H1 (cell line): ENCODE measurements at regions not wholly inside any gene's neighbourhood (a gene's known extent, or its start where the extent isn't known, plus 50 kb on each side); places are given as distances from the start of the nearest gene placed in this dataset.
"Not testable (repeated sequence)": the region's sequence is repeated elsewhere in the genome, so short reads cannot be mapped to it uniquely, and the experiment has no call there.

Experiments
- CTCF ChIA-PET: fragments of 300-600 bp; sonication (Branson Sonifier 250); formaldehyde crosslinking; loops from one replicate; lab custom pipeline; 2021; ENCODE audit not compliant: partially characterized antibody; lab: Charles Lee
- POLR2A ChIA-PET: fragments of 300-600 bp; sonication (Branson Sonifier 250); formaldehyde crosslinking; loops from one replicate; lab custom pipeline; 2021; ENCODE audit warnings: inconsistent platforms; ENCODE audit not compliant: partially characterized antibody; lab: Charles Lee
- DNase-seq, 2 experiments: peaks; one replicate each; pipeline versions ENCODE4 v3.0.0 to v3.0.0-alpha.2; 2010 to 2022; ENCODE audit warnings: low spot score in 2 of 2, low read depth in 1 of 2, mixed read lengths in 1 of 2
- FAIRE-seq: peaks from 2 replicates; lab custom pipeline; 2011; peaks lifted over from hg19 to GRCh38; lab: Jason Lieb, UNC
- H2AFZ ChIP-seq: 2 replicates; pipeline ENCODE4 v1.8.1; 2012; ENCODE audit warnings: low read length, inconsistent platforms
- H2AK5ac ChIP-seq: 2 replicates; pipeline ENCODE4 v1.6.1; 2013; ENCODE audit warnings: low read depth, low read length
- H2BK120ac ChIP-seq: replicated peaks from 2 replicates; pipeline ENCODE3; 2013; ENCODE audit warnings: low read depth, low read length, inconsistent platforms
- H2BK12ac ChIP-seq: 2 replicates; pipeline ENCODE4 v1.6.1; 2013; ENCODE audit warnings: low read depth, low read length
- H2BK15ac ChIP-seq: 2 replicates; pipeline ENCODE4 v1.6.1; 2013; ENCODE audit warnings: low read length
- H2BK20ac ChIP-seq: 2 replicates; pipeline ENCODE4 v1.6.1; 2013; ENCODE audit warnings: low read length
- H2BK5ac ChIP-seq: 2 replicates; pipeline ENCODE4 v1.6.1; 2013; ENCODE audit warnings: low read depth, low read length
- H3K14ac ChIP-seq: 2 replicates; pipeline ENCODE4 v1.6.1; 2013; ENCODE audit warnings: inconsistent platforms; ENCODE audit not compliant: insufficient read length
- H3K18ac ChIP-seq: 2 replicates; pipeline ENCODE4 v1.6.1; 2013; ENCODE audit warnings: low read length; ENCODE audit errors: extremely low read depth
- H3K23ac ChIP-seq: 2 replicates; pipeline ENCODE4 v1.6.1; 2013; ENCODE audit warnings: inconsistent platforms; ENCODE audit not compliant: insufficient read length
- H3K23me2 ChIP-seq: 2 replicates; pipeline ENCODE4 v1.6.1; 2013; ENCODE audit warnings: low read depth, low read length
- H3K27ac ChIP-seq: 2 replicates; pipeline ENCODE4 v1.6.1; 2011; ENCODE audit warnings: low read depth, low read length, inconsistent platforms
- H3K27me3 ChIP-seq, 4 experiments: replicated peaks in 1 of 4; 1 replicate in 1 of 4; 2 replicates in 3 of 4; pipeline versions ENCODE4 v1.6.1 to v1.8.1; 2011 to 2013; ENCODE audit warnings: low read length in 3 of 4, mild to moderate bottlenecking in 3 of 4, inconsistent platforms in 2 of 4, mixed read lengths in 2 of 4, moderate library complexity in 1 of 4; ENCODE audit not compliant: control insufficient read depth in 3 of 4, insufficient read depth in 3 of 4; ENCODE audit errors: extremely low read depth in 1 of 4
- H3K36me3 ChIP-seq, 4 experiments: 2 replicates each; pipeline versions ENCODE4 v1.6.1 to v1.8.1; 2011 to 2013; ENCODE audit warnings: mild to moderate bottlenecking in 4 of 4, low read length in 3 of 4, moderate library complexity in 2 of 4, control low read depth in 1 of 4, inconsistent platforms in 1 of 4; ENCODE audit not compliant: insufficient read depth in 4 of 4, control insufficient read depth in 2 of 4
- H3K4ac ChIP-seq: replicated peaks from 2 replicates; pipeline ENCODE3; 2013; ENCODE audit warnings: low read length, low read depth, mixed read lengths, inconsistent platforms; ENCODE audit not compliant: insufficient read length
- H3K4me1 ChIP-seq, 4 experiments: replicated peaks in 1 of 4; 1 replicate in 1 of 4; 2 replicates in 3 of 4; pipeline versions ENCODE4 v1.6.1 to v1.8.1; 2011 to 2013; ENCODE audit warnings: low read length in 3 of 4, inconsistent platforms in 2 of 4, mixed read lengths in 1 of 4; ENCODE audit not compliant: insufficient read depth in 4 of 4, control insufficient read depth in 3 of 4
- H3K4me2 ChIP-seq, 2 experiments: 2 replicates each; pipeline versions ENCODE4 v1.6.1 to v1.8.1; 2011 to 2013; ENCODE audit warnings: low read depth in 2 of 2, low read length in 2 of 2, control low read depth in 1 of 2, inconsistent platforms in 1 of 2, mild to moderate bottlenecking in 1 of 2; ENCODE audit not compliant: insufficient read depth in 1 of 2
- H3K4me3 ChIP-seq, 4 experiments: fragments of 200-600, 300-600 bp in 1 of 4; sonication (generic), shearing (Covaris generic), sonication (Bioruptor Twin) in 1 of 4; 2 replicates each; pipeline versions ENCODE4 v1.5.1 to v1.8.1; 2011 to 2016; ENCODE audit warnings: low read length in 4 of 4, low read depth in 3 of 4, control low read depth in 2 of 4, inconsistent platforms in 2 of 4, mild to moderate bottlenecking in 2 of 4, mixed read lengths in 1 of 4, moderate library complexity in 1 of 4; ENCODE audit not compliant: insufficient read depth in 2 of 4; ENCODE audit errors: extremely low read depth in 1 of 4
- H3K56ac ChIP-seq: replicated peaks from 2 replicates; pipeline ENCODE3; 2013; ENCODE audit warnings: low read depth, mild to moderate bottlenecking, mixed read lengths, low read length, inconsistent platforms; ENCODE audit not compliant: insufficient read length
- H3K79me1 ChIP-seq: 2 replicates; pipeline ENCODE4 v1.6.1; 2013; ENCODE audit warnings: low read depth, low read length, control low read depth
- H3K79me2 ChIP-seq, 2 experiments: 2 replicates each; pipeline versions ENCODE4 v1.6.1 to v1.8.1; 2012 to 2013; ENCODE audit warnings: low read length in 2 of 2, mild to moderate bottlenecking in 2 of 2, inconsistent platforms in 1 of 2; ENCODE audit not compliant: insufficient read depth in 2 of 2, control insufficient read depth in 1 of 2
- H3K9ac ChIP-seq, 4 experiments: replicated peaks in 1 of 4; 1 replicate in 1 of 4; 2 replicates in 3 of 4; pipeline versions ENCODE4 v1.6.1 to v1.8.1; 2011 to 2013; ENCODE audit warnings: low read depth in 3 of 4, low read length in 3 of 4, control low read depth in 2 of 4, mild to moderate bottlenecking in 2 of 4, moderate library complexity in 2 of 4, inconsistent platforms in 1 of 4; ENCODE audit errors: extremely low read depth in 1 of 4
- H3K9me3 ChIP-seq, 2 experiments: 2 replicates each; pipeline versions ENCODE4 v1.6.1 to v1.8.1; 2012 to 2013; ENCODE audit warnings: mild to moderate bottlenecking in 2 of 2, moderate library complexity in 2 of 2, control low read depth in 1 of 2, inconsistent platforms in 1 of 2, low read depth in 1 of 2, low read length in 1 of 2, mixed read lengths in 1 of 2; ENCODE audit not compliant: insufficient read depth in 2 of 2
- H4K20me1 ChIP-seq, 2 experiments: replicated peaks in 1 of 2; 2 replicates each; pipeline versions ENCODE3 to v1.8.1; 2011 to 2013; ENCODE audit warnings: inconsistent platforms in 2 of 2, low read length in 2 of 2, mild to moderate bottlenecking in 1 of 2; ENCODE audit not compliant: insufficient read depth in 2 of 2, control insufficient read depth in 1 of 2
- H4K5ac ChIP-seq: 2 replicates; pipeline ENCODE4 v1.6.1; 2013; ENCODE audit warnings: low read length, low read depth, mixed read lengths, inconsistent platforms; ENCODE audit not compliant: insufficient read length
- H4K8ac ChIP-seq: 2 replicates; pipeline ENCODE4 v1.8.0; 2013; ENCODE audit warnings: mild to moderate bottlenecking, moderate library complexity, low read length, inconsistent platforms; ENCODE audit not compliant: insufficient read depth; ENCODE audit errors: extremely low read depth
- H4K91ac ChIP-seq: replicated peaks from 2 replicates; pipeline ENCODE3; 2013; ENCODE audit warnings: low read length, mixed read lengths, inconsistent platforms; ENCODE audit not compliant: insufficient read length
- HDAC6 ChIP-seq: IDR thresholded peaks from one replicate; pipeline ENCODE4 v1.7.1; 2012; ENCODE audit warnings: low read depth, mild to moderate bottlenecking, inconsistent platforms, low read length, moderate library complexity
- JUN ChIP-seq: IDR thresholded peaks from 2 replicates; pipeline ENCODE4 v1.6.1; 2011; ENCODE audit warnings: low read depth, mild to moderate bottlenecking, improper control_type of control experiment, low read length
- JUND ChIP-seq: IDR thresholded peaks from 2 replicates; pipeline ENCODE4 v1.6.1; 2011; ENCODE audit warnings: mild to moderate bottlenecking, improper control_type of control experiment, low read length
- KDM4A ChIP-seq: IDR thresholded peaks from one replicate; pipeline ENCODE4 v1.7.1; 2012; ENCODE audit warnings: low read depth, mild to moderate bottlenecking, moderate library complexity, low read length, inconsistent platforms; ENCODE audit not compliant: severe bottlenecking
- RBBP5 ChIP-seq: IDR thresholded peaks from 2 replicates; pipeline ENCODE4 v1.7.1; 2012; ENCODE audit warnings: low read depth, mild to moderate bottlenecking, inconsistent platforms, low read length, moderate library complexity, borderline replicate concordance
- RNF2 ChIP-seq: fragments of 200-900, 300-1000 bp; sonication (generic); IDR thresholded peaks from 2 replicates; pipeline ENCODE4 v1.7.1; 2016; ENCODE audit warnings: borderline replicate concordance, low read depth, mild to moderate bottlenecking, antibody characterized with exemption, low read length; ENCODE audit not compliant: poor library complexity, severe bottlenecking; ENCODE audit errors: missing control alignments
- SIX5 ChIP-seq: IDR thresholded peaks from 2 replicates; pipeline ENCODE4 v1.6.1; 2011; ENCODE audit warnings: mild to moderate bottlenecking, low read depth, low read length
- WGBS, 2 experiments: shearing (Covaris generic) in 1 of 2; methylation state at CpG; one replicate each; pipeline versions ENCODE4 v1.1.6 to v1.1.7; 2013 to 2015; ENCODE audit warnings: low lambda C conversion rate in 2 of 2, mixed read lengths in 2 of 2, inconsistent platforms in 1 of 2, low coverage in 1 of 2, missing lambda C conversion rate in 1 of 2; ENCODE audit not compliant: insufficient replicate concordance in 2 of 2, insufficient coverage in 1 of 2, insufficient read length in 1 of 2; ENCODE audit errors: extremely low coverage in 1 of 2, missing lambda C conversion rate in 1 of 2; 5-methylcytosine and 5-hydroxymethylcytosine counted together

DNA sequence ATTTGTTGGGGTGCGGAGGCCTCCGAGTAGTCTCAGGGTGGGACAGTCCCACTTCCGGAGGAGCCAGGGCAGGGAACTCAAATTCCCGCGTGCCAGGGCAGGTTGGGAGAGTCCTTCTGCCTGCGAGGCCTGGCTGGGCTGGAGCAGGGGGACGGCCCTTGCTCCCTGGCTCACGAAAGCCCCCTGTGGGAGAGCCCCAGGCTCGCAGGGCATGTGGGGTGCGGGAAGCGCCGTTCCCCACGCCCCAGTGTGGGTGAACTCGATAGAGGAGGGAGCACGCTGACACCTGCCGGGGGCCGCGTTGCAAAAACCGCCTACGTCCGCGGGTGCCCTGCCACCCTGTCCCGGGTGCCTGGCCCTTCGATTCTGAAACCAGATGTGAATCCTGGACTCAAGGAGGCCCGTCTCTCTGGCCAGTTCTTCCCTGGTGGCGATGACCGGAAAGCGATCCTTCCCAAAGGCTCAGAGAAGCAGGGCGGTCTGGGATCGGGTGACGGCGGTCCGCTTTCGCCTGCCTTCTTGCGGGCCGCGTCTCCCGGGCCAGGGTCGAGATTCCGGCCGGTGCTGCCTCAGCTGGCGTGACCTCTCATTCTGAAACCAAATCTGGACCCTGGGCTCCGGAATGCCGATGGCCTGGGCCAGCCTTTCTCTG lies 1846.5 kb upstream of the DEFB115 start (continued):
- TF ChIP-seq RNF2 (no peak), HDAC6 (no peak), JUND (no peak), JUN (no peak), RBBP5 (no peak), SIX5 (no peak), KDM4A (no peak)

DNA sequence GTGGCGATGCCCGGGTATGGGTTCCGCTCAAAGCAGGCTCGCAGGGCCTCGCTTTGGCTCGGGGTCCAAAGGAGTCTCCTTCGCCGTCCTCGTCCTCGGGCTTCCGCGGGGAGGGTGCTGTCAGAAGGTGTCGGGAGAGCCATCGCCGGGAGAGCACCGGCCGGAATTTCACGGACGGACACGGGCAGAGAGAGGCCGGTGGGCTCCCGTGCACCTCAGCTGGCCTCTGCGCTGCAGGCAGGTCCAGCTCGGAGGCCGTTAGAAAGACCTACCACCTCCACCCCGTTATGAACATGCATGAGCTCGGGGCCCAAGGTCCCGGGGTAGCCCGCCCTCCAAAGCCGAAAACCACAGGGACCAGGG lies 1846.0 kb upstream of the DEFB115 start:
- H4K20me1 ChIP-seq, CTCF ChIA-PET, H3K23me2 ChIP-seq, POLR2A ChIA-PET, H3K18ac ChIP-seq, DNase-seq, H3K23ac ChIP-seq, H4K91ac ChIP-seq, H4K8ac ChIP-seq, H2BK5ac ChIP-seq, H3K79me1 ChIP-seq, H3K27ac ChIP-seq, FAIRE-seq, H2BK20ac ChIP-seq, H2BK15ac ChIP-seq, H3K9ac ChIP-seq, H3K4me2 ChIP-seq, H3K4me1 ChIP-seq, H4K5ac ChIP-seq, H2BK12ac ChIP-seq, H3K27me3 ChIP-seq, H3K36me3 ChIP-seq, H2AFZ ChIP-seq, H3K79me2 ChIP-seq, H3K56ac ChIP-seq, H2BK120ac ChIP-seq, H3K14ac ChIP-seq, H3K4ac ChIP-seq, H3K4me3 ChIP-seq, H2AK5ac ChIP-seq: not testable (repeated sequence)
- 72% methylated on average over 29 of the region's 30 CpGs; no CpG with 5 or more reads in 1 of the 2 experiments for WGBS, 2 experiments
- H3K9me3 ChIP-seq = peaks cover 32 to 64% of the 10 kb centered on the region in 2 experiments
